ENCODE measurements at regions not wholly inside any gene's neighbourhood (a gene's known extent, or its start where the extent isn't known, plus 50 kb on each side); places are given as distances from the start of the nearest gene placed in this dataset.

- no peak for DNase-seq
Observed at GRCh38 chr2:56444339-56444738, 260.5 kb downstream of the CCDC85A start.

DNA sequence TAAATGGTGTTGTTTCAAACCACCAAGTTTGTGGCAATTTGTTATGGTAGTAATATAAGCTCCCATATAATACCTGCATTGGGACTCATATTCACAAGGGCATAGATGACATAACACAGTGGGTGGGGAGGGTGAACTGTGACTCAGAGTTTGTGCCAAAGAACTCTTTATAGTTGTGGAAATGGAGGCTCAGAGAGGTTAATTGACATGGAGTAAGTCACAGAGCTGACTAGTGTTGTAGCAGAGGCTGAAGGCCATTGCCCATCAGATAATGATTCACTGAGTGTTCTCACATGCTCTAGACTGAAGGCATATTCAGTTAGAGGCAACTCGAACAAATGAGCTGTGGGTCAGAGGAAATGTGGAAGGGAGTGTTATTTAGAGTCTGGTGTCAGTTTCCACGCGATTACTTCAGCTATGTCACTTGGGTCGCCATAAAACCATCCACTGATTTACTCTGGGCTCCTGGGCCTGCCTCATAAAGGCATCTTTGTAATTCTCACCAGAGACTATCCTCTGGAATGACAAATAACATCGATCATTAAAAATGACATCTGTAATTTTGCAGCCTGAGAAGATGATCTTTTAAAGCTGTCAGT, 264.7 kb downstream of the CCDC85A start:
- no peak for DNase-seq

DNA sequence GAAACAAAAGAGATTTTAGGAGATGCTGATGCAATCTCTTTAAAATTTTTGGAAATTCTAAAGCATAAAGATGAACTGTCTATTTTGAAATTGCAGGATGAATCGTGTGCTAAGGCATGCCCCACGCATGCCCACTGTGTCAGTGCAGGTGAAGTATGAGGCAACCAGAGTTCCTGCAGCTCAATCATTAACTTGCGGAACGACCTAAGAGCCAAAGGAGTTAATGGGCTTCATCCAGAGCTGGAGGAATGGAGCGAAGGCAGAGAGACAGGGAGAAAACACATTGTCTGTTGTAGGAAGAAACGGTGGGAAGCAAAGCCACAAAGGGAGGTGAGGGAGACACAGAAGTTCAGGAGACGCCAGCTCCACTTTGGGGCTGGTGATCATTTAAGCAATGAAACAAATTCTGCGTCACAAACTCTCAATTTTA, 265.2 kb downstream of the CCDC85A start:
- DNase-seq, result no peak

- DNase-seq, result no peak
Observed at GRCh38 chr2:56449449-56449860, 265.7 kb downstream of the CCDC85A start.

GRCh38 chr2:56450047-56450446, 266.3 kb downstream of the CCDC85A start:
- no peak for DNase-seq

DNA sequence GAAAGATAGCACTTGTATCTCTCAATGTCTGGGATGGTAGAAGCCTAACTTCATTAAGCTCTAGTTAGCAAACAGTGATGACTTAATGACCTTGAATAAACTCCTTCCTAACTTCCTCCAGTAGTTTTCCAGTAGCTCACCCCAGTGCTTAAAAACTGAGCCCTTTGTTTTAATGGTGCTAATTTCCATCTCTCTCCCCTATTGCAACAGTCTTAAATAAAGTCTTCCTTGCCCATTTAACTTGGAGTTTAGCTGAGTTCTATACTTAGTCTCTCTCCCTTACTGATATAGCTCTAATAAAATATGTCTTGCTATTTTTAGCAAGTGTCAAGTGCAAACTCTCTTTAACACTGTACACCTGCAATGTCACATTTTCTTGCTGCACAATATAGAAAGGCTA, 267.0 kb downstream of the CCDC85A start:
- no peak for DNase-seq

GRCh38 chr2:56455642-56456041, 271.9 kb downstream of the CCDC85A start:
- no peak for DNase-seq

DNA sequence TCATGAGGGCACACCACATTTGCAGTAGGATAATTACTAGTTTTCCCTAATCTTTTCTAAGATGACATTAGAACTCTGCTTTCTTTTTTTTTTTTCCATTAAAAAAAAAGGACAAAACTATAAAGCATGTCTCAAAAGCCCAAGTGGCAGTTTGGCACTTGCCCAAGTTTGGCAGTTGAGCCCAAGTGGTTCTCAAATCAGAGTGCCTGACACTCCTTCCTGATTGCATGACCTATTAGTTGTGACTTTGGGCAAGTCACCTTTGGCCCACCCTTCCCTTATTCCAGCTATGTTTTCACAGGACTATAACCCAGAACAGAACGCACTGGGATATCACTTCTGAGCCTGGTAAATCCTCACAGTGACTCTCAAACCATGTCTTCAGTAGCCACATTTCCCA, 273.0 kb downstream of the CCDC85A start:
- no peak for DNase-seq

GRCh38 chr2:56460508-56460907, 276.7 kb downstream of the CCDC85A start:
- no peak for DNase-seq

DNA sequence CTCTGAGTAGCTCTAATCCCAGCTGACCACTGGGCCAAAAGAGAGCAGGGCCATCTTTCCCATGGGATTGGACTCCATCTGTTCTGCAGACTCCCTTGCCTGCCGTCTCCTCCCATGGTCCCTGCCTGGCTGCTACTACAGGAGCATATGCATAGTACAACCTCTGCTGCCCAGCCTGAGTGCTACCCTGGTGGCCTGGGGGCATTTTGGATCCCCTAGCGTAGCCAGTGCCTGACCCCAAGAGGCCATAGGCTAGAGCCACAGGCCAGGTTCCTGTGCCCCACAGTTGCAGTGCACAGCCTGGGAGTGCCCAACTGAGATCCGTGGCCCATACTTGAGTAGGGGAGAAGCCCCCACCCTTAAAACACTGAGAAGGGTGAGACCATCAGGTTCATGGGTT, 280.3 kb downstream of the CCDC85A start:
- no peak for DNase-seq

DNA sequence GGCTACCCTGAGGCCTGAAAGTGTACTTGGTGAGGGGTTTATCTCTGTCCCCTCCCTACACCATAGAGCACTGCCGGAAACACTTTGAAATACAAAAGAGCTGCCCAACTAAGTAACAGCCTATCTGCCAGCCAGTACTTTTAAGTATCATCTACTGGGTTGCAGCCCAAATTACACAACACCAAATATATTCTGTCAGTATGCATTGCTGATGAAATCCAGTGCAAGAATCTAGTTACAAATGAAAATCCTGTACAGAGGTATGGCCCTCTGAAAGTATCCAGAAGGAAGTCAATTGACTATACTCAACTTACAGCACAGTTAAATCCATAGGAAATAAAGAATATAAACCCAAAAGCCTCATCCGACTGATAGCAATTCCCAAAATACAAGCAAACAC, 280.8 kb downstream of the CCDC85A start:
- DNase-seq, result no peak

DNA sequence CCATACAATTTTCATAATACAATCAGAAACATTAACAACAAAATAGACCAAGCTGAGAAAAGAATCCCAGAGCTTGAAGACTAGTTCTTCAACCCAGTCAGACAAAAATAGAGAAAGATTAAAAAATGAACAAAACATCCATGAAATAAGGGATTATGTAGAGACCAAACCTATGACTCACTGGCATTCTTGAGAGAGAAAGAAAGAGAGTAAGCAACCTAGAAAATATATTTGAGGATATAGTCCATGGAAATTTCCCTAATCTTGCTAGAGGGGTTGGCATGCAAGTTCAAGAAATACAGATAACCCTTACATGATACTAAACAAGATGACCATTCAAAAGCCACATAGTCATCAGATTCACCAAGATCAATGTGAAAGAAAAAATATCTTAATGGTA, 281.7 kb downstream of the CCDC85A start:
- no peak for DNase-seq

GRCh38 chr2:56473524-56473923, 289.7 kb downstream of the CCDC85A start:
- no peak for DNase-seq

GRCh38 chr2:56474412-56475158, 290.8 kb downstream of the CCDC85A start:
- no peak for DNase-seq

DNA sequence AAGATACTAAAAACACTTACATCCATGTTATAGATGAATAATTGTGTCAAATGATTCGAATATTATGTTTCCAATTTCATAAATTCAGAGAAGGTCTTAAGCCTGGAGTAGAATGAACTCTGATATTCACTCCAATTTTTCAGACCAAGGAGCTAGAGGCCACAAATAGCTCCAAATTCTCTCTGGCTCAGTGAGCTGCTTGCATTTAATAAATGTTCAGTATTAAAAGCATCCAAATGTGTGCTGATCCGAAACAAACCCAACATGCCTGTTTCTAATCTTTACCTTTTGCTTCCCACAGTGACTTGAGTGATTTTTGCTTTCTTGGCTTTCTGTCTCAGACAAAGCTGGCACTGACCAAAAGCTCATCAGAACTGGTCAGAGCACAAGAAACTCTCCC, 291.4 kb downstream of the CCDC85A start:
- no peak for DNase-seq

GRCh38 chr2:56476509-56477071, 292.8 kb downstream of the CCDC85A start:
- DNase-seq, result no peak

- no peak for DNase-seq
Observed at GRCh38 chr2:56478027-56478426, 294.2 kb downstream of the CCDC85A start.

GRCh38 chr2:56483081-56483480, 299.3 kb downstream of the CCDC85A start:
- DNase-seq, result no peak

DNA sequence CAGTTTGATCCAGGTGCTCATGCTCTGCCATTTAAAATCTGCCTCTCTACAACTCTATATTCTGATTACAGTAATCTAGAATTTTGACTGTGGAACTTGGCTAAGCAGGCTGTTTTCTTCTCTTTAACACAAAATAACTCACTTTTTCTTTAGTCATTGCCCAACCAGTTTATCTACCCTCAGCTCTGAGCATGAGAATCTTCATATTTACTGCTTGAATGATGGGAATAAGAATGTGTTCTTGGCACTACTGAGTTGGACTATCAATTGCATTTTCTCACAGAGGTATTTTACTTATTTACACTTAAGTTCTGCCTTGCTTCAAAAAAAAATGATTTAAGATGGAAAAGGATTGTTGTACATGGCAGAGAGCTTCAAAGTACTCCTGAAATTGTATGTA, 301.1 kb downstream of the CCDC85A start:
- DNase-seq, result no peak

GRCh38 chr2:56500317-56500716, 316.5 kb downstream of the CCDC85A start:
- no peak for DNase-seq

- no peak for DNase-seq
Observed at GRCh38 chr2:56502616-56503015, 318.8 kb downstream of the CCDC85A start.

GRCh38 chr2:56505885-56506284, 322.1 kb downstream of the CCDC85A start:
- DNase-seq, result no peak

GRCh38 chr2:56508662-56509061, 324.9 kb downstream of the CCDC85A start:
- no peak for DNase-seq

GRCh38 chr2:56510610-56511009, 326.8 kb downstream of the CCDC85A start:
- DNase-seq, result no peak

DNA sequence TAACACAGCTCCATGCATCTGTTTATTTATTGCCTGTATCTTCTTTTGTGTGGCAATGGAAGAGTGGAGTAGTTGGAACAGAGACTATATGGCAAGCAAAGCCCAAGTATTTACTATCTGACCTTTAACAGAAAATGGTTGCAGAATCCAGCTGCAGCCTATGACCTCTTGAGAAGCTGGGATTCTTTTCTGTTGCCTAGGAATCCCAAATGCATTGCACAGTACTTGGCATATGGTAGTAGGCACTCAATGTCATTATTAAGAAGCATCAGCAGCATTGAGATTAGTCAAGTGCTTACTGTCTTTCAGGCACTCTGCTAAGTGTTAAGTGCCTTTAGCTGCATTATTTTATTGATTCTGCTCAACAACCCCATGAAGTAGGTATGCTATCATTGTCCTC, 331.6 kb downstream of the CCDC85A start:
- no peak for DNase-seq
